GM18861 (cell line): ENCODE measurements at regions not wholly inside any gene's neighbourhood (a gene's known extent, or its start where the extent isn't known, plus 50 kb on each side); places are given as distances from the start of the nearest gene placed in this dataset.

ENCODE experiments used
- ATAC-seq: cut with Tn5 transposase; IDR thresholded peaks from one replicate; pipeline ENCODE4 v1.9.1; 2021; ENCODE audit not compliant: unreplicated experiment

GRCh38 chr3:194279701-194280360 is 71.3 kb downstream of the CPN2 start:
- ATAC-seq = no peak

- no peak for ATAC-seq
Observed at GRCh38 chr3:194280777-194281176, 70.4 kb downstream of the CPN2 start.

- ATAC-seq = no peak
Observed at GRCh38 chr3:194281306-194281705, 69.8 kb downstream of the CPN2 start.

- no peak for ATAC-seq
Observed at GRCh38 chr3:194281766-194282165, 69.4 kb downstream of the CPN2 start.

- ATAC-seq = no peak
Observed at GRCh38 chr3:194282436-194283122, 68.5 kb downstream of the CPN2 start.

- no peak for ATAC-seq
Observed at GRCh38 chr3:194283221-194284006, 67.7 kb downstream of the CPN2 start.

- no peak for ATAC-seq
Observed at GRCh38 chr3:194284351-194284750, 66.8 kb downstream of the CPN2 start.

- ATAC-seq = no peak
Observed at GRCh38 chr3:194285024-194285849, 65.9 kb downstream of the CPN2 start.

GRCh38 chr3:194285850-194286197 is 65.3 kb downstream of the CPN2 start:
- no peak for ATAC-seq

- no peak for ATAC-seq
Observed at GRCh38 chr3:194286375-194287146, 64.6 kb downstream of the CPN2 start.

GRCh38 chr3:194287374-194287773 is 63.8 kb downstream of the CPN2 start:
- no peak for ATAC-seq

GRCh38 chr3:194287977-194288706 is 63.0 kb downstream of the CPN2 start:
- no peak for ATAC-seq
